ENCODE measurements at regions not wholly inside any gene's neighbourhood (a gene's known extent, or its start where the extent isn't known, plus 50 kb on each side); places are given as distances from the start of the nearest gene placed in this dataset.
"Not testable (repeated sequence)": the region's sequence is repeated elsewhere in the genome, so short reads cannot be mapped to it uniquely, and the experiment has no call there.

GRCh38 chr3:195669310-195669709, 51.5 kb upstream of the MUC20 start:
- DNase-seq (ENCODE audit: low read depth in 3 of 3, low spot score in 1 of 3): not testable (repeated sequence)

- not testable (repeated sequence) for DNase-seq (ENCODE audit: low read depth in 3 of 3, low spot score in 1 of 3)
These were observed 52.5 kb upstream of the MUC20 start for GRCh38 chr3:195668131-195668766.

GRCh38 chr3:195665311-195665710, 55.5 kb upstream of the MUC20 start:
- not testable (repeated sequence) for DNase-seq (ENCODE audit: low read depth in 3 of 3, low spot score in 1 of 3)

GRCh38 chr3:195664131-195664530, 56.6 kb upstream of the MUC20 start:
- DNase-seq (ENCODE audit: low read depth in 3 of 3, low spot score in 1 of 3): not testable (repeated sequence)

- not testable (repeated sequence) for DNase-seq (ENCODE audit: low read depth in 3 of 3, low spot score in 1 of 3)
These were observed 61.6 kb upstream of the MUC20 start for GRCh38 chr3:195659136-195659533.

- DNase-seq (ENCODE audit: low read depth in 3 of 3, low spot score in 1 of 3): not testable (repeated sequence)
These were observed 62.2 kb upstream of the MUC20 start for GRCh38 chr3:195658381-195659135.

GRCh38 chr3:195657475-195658372, 63.1 kb upstream of the MUC20 start:
- DNase-seq (ENCODE audit: low read depth in 3 of 3, low spot score in 1 of 3): peak; percentile 66 to 88 (median 87)

- DNase-seq (ENCODE audit: low read depth in 3 of 3, low spot score in 1 of 3): not testable (repeated sequence)
These were observed 64.7 kb upstream of the MUC20 start for GRCh38 chr3:195656091-195656490.

GRCh38 chr3:195654746-195655145, 66.0 kb upstream of the MUC20 start:
- not testable (repeated sequence) for DNase-seq (ENCODE audit: low read depth in 3 of 3, low spot score in 1 of 3)

- DNase-seq (ENCODE audit: low read depth in 3 of 3, low spot score in 1 of 3): not testable (repeated sequence)
These were observed 66.6 kb upstream of the MUC20 start for GRCh38 chr3:195654138-195654537.

GRCh38 chr3:195653641-195654040, 67.1 kb upstream of the MUC20 start:
- DNase-seq (ENCODE audit: low read depth in 3 of 3, low spot score in 1 of 3): not testable (repeated sequence)

GRCh38 chr3:195647912-195648702, 64.4 kb upstream of the APOD start:
- not testable (repeated sequence) for DNase-seq (ENCODE audit: low read depth in 3 of 3, low spot score in 1 of 3)

GRCh38 chr3:195645872-195646271, 62.1 kb upstream of the APOD start:
- not testable (repeated sequence) for DNase-seq (ENCODE audit: low read depth in 3 of 3, low spot score in 1 of 3)

- DNase-seq (ENCODE audit: low read depth in 3 of 3, low spot score in 1 of 3): not testable (repeated sequence)
These were observed 59.5 kb upstream of the APOD start for GRCh38 chr3:195643245-195643644.

GRCh38 chr3:195642311-195642710, 58.6 kb upstream of the APOD start:
- DNase-seq (ENCODE audit: low read depth in 3 of 3, low spot score in 1 of 3): not testable (repeated sequence)

- DNase-seq (ENCODE audit: low read depth in 3 of 3, low spot score in 1 of 3): not testable (repeated sequence)
These were observed 54.7 kb upstream of the APOD start for GRCh38 chr3:195638456-195638855.

- not testable (repeated sequence) for DNase-seq (ENCODE audit: low read depth in 3 of 3, low spot score in 1 of 3)
These were observed 53.9 kb upstream of the APOD start for GRCh38 chr3:195637473-195638233.

- not testable (repeated sequence) for DNase-seq (ENCODE audit: low read depth in 3 of 3, low spot score in 1 of 3)
These were observed 53.3 kb upstream of the APOD start for GRCh38 chr3:195637011-195637410.

- DNase-seq (ENCODE audit: low read depth in 3 of 3, low spot score in 1 of 3): not testable (repeated sequence)
These were observed 52.4 kb upstream of the APOD start for GRCh38 chr3:195635898-195636685.
